SKM-1 (cell line): ENCODE measurements at regions not wholly inside any gene's neighbourhood (a gene's known extent, or its start where the extent isn't known, plus 50 kb on each side); places are given as distances from the start of the nearest gene placed in this dataset.
"Not testable (repeated sequence)": the region's sequence is repeated elsewhere in the genome, so short reads cannot be mapped to it uniquely, and the experiment has no call there.

ENCODE experiments used
- DNase-seq: peaks from one replicate; lab custom pipeline; 2025; ENCODE audit not compliant: unreplicated experiment; lab: John Stamatoyannopoulos, UW

- DNase-seq, result no peak
Measured at GRCh38 chr9:90466441-90466840, 176.2 kb downstream of the DIRAS2 start.

GRCh38 chr9:90469435-90469834, 173.2 kb downstream of the DIRAS2 start:
- DNase-seq, result no peak

- DNase-seq, result no peak
Measured at GRCh38 chr9:90469865-90470387, 172.7 kb downstream of the DIRAS2 start.

- no peak for DNase-seq
Measured at GRCh38 chr9:90476058-90476457, 166.6 kb downstream of the DIRAS2 start.

GRCh38 chr9:90477535-90477934, 165.1 kb downstream of the DIRAS2 start:
- DNase-seq, result no peak

- no peak for DNase-seq
Measured at GRCh38 chr9:90478821-90479220, 163.8 kb downstream of the DIRAS2 start.

GRCh38 chr9:90485028-90485427, 157.6 kb downstream of the DIRAS2 start:
- no peak for DNase-seq

- DNase-seq, result no peak
Measured at GRCh38 chr9:90489066-90489465, 153.6 kb downstream of the DIRAS2 start.

- no peak for DNase-seq
Measured at GRCh38 chr9:90499761-90500160, 142.9 kb downstream of the DIRAS2 start.

- no peak for DNase-seq
Measured at GRCh38 chr9:90502134-90502533, 140.5 kb downstream of the DIRAS2 start.

- DNase-seq, result no peak
Measured at GRCh38 chr9:90504486-90504885, 138.1 kb downstream of the DIRAS2 start.

- DNase-seq, result no peak
Measured at GRCh38 chr9:90505695-90506094, 136.9 kb downstream of the DIRAS2 start.

- not testable (repeated sequence) for DNase-seq
Measured at GRCh38 chr9:90506402-90506801, 136.2 kb downstream of the DIRAS2 start.

- DNase-seq, result no peak
Measured at GRCh38 chr9:90507621-90508020, 135.0 kb downstream of the DIRAS2 start.

GRCh38 chr9:90508940-90509339, 133.7 kb downstream of the DIRAS2 start:
- no peak for DNase-seq

- no peak for DNase-seq
Measured at GRCh38 chr9:90511711-90512110, 130.9 kb downstream of the DIRAS2 start.

GRCh38 chr9:90514877-90515276, 127.7 kb downstream of the DIRAS2 start:
- no peak for DNase-seq

- DNase-seq, result no peak
Measured at GRCh38 chr9:90515510-90515909, 127.1 kb downstream of the DIRAS2 start.

GRCh38 chr9:90517103-90517502, 125.5 kb downstream of the DIRAS2 start:
- DNase-seq, result no peak

GRCh38 chr9:90521811-90522570, 120.6 kb downstream of the DIRAS2 start:
- no peak for DNase-seq

GRCh38 chr9:90523958-90524357, 118.7 kb downstream of the DIRAS2 start:
- no peak for DNase-seq

- no peak for DNase-seq
Measured at GRCh38 chr9:90526386-90526785, 116.2 kb downstream of the DIRAS2 start.

GRCh38 chr9:90536094-90536493, 106.5 kb downstream of the DIRAS2 start:
- not testable (repeated sequence) for DNase-seq
